ENCODE measurements at regions not wholly inside any gene's neighbourhood (a gene's known extent, or its start where the extent isn't known, plus 50 kb on each side); places are given as distances from the start of the nearest gene placed in this dataset.

DNA sequence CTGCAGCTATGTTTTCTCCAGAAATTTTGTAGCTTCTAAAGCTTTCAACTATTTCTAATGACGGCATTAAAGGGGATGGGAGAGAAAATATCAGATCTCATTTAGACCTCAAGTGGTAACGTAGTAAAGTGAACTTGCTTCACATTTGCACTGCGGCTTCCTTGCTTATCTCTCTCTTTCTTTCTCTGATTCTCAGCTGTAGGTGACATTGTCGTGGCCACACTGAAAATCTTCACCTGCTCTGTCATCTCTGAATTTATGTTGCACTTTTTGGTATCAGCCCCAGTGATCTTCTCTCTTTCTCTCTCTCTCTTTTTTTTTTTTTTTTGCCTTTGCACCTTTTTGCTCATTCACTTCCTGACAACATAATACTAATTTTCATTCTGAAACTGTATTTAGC, 254.1 kb upstream of the SATB1 start:
- no peak overlapping the region for H3K4me3 ChIP-seq (ENCODE audit: low read depth, low read length)
- TF ChIP-seq CTCF (IDR thresholded peaks at IDR 0.05; ENCODE audit: low read depth, low read length, missing control alignments) = no peak

DNA sequence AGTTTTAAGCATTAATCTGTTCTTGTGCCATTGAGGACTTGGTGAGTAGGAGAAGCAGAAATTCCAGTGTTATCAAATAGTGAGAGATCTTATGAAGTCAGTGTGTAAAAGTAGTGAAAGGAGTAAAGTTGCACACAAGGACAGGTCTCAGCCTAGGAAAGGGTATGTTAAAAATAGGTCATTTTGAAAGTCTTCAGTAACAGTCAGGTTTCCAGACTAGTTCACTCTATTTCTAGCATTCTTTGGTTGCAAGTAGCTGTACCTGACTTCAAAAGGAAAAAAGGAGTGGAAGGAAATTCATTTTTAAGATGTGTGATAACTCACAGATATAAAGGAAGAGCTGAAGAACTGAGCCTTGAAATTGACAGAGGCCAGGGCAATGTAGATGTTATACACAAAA, 250.1 kb upstream of the SATB1 start:
- no peak overlapping the region for H3K4me3 ChIP-seq (ENCODE audit: low read depth, low read length)
- DNase-seq (ENCODE audit: low read depth) = no peak

More for the DNA sequence above, 254.1 kb upstream of the SATB1 start:
- DNase-seq (ENCODE audit: low read depth) = no peak

GRCh38 chr3:18672561-18672960, 247.4 kb upstream of the SATB1 start:
- no peak for TF ChIP-seq CTCF (IDR thresholded peaks at IDR 0.05; ENCODE audit: low read depth, low read length, missing control alignments)
- DNase-seq (ENCODE audit: low read depth) = no peak

More for the DNA sequence above, 250.1 kb upstream of the SATB1 start:
- TF ChIP-seq CTCF (IDR thresholded peaks at IDR 0.05; ENCODE audit: low read depth, low read length, missing control alignments) = no peak

DNA sequence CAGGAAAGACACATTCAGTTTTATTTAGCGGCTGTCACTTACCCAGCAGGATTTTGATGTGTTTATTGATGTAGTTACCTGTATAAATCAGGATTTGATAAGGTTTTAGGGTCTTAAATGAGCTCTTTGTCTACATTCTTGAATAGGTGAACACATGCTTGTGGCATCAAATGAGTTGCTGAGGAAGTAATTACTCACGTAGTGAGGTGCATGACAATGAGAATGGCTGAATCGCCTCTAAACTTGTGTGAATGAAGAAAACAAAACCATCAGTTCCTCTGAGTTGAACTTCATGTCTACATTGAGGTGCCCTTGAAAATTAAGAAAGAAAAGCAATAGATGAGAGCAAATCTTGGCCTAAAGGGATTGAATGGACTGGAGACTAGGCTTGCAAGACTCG, 245.6 kb upstream of the SATB1 start:
- no peak for TF ChIP-seq CTCF (IDR thresholded peaks at IDR 0.05; ENCODE audit: low read depth, low read length, missing control alignments)
- H3K4me3 ChIP-seq (ENCODE audit: low read depth, low read length) = no peak overlapping the region
- no peak for DNase-seq (ENCODE audit: low read depth)

More at GRCh38 chr3:18672561-18672960, 247.4 kb upstream of the SATB1 start:
- no peak overlapping the region for H3K4me3 ChIP-seq (ENCODE audit: low read depth, low read length)

DNA sequence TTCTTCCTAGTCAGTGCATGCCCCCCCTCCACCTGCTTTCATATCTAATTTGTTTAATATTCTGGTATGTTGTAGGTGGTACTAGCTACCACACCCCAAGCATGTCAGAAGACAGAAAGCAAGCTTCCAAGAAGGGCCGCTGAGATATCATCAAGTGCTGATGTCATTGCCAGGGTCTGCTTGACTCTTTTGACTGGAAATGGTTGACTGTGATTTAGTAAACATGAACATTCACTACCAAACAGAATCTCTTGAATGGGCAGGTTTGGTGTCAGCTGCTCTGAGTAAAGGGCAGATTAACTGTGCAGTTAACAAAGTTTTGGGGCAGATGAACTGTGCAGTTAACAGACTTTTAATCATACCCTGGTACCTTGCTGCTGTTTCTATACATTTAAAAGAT, 244.2 kb upstream of the SATB1 start:
- no peak for DNase-seq (ENCODE audit: low read depth)
- H3K4me3 ChIP-seq (ENCODE audit: low read depth, low read length) = no peak overlapping the region
- no peak for TF ChIP-seq CTCF (IDR thresholded peaks at IDR 0.05; ENCODE audit: low read depth, low read length, missing control alignments)

DNA sequence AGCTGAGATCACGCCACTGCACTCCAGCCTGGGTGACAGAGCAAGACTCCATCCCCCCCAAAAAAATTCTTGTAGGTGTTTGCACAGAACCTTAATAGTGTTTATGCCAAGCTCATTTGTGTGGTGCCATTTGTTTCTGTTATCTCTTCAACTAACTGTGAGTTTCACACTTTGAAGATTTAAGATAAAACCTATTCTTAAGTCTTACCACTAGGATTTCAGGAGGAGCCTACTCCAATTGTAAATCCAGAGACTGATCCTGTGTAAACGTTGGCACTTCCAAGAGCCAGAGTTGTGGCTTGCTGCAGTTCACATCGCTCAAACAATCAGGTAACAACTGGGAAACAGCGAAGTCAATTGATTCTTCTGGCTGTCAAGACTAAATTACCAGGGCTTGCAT, 242.4 kb upstream of the SATB1 start:
- TF ChIP-seq CTCF (IDR thresholded peaks at IDR 0.05; ENCODE audit: low read depth, low read length, missing control alignments) = no peak
- DNase-seq (ENCODE audit: low read depth) = no peak
- H3K4me3 ChIP-seq (ENCODE audit: low read depth, low read length) = no peak overlapping the region

- TF ChIP-seq CTCF (IDR thresholded peaks at IDR 0.05; ENCODE audit: low read depth, low read length, missing control alignments) = no peak
- DNase-seq (ENCODE audit: low read depth) = no peak
- no peak overlapping the region for H3K4me3 ChIP-seq (ENCODE audit: low read depth, low read length)
Measured at GRCh38 chr3:18666655-18667054, 241.5 kb upstream of the SATB1 start.

All from GM12864 (cell line).